ENCODE measurements at regions not wholly inside any gene's neighbourhood (a gene's known extent, or its start where the extent isn't known, plus 50 kb on each side); places are given as distances from the start of the nearest gene placed in this dataset.

GRCh38 chr2:226589043-226589442, 210.6 kb downstream of the IRS1 start:
- no peak for TF ChIP-seq CTCF (IDR thresholded peaks at IDR 0.05)

- TF ChIP-seq CTCF (IDR thresholded peaks at IDR 0.05): no peak
Observed at GRCh38 chr2:226585130-226585561, 214.5 kb downstream of the IRS1 start.

- no peak for TF ChIP-seq CTCF (IDR thresholded peaks at IDR 0.05)
Observed at GRCh38 chr2:226584518-226585055, 215.0 kb downstream of the IRS1 start.

- TF ChIP-seq CTCF (IDR thresholded peaks at IDR 0.05): no peak
Observed at GRCh38 chr2:226583715-226584114, 215.9 kb downstream of the IRS1 start.

- no peak for TF ChIP-seq CTCF (IDR thresholded peaks at IDR 0.05)
Observed at GRCh38 chr2:226581661-226582060, 218.0 kb downstream of the IRS1 start.

GRCh38 chr2:226581004-226581403, 218.6 kb downstream of the IRS1 start:
- TF ChIP-seq CTCF (IDR thresholded peaks at IDR 0.05): no peak

DNA sequence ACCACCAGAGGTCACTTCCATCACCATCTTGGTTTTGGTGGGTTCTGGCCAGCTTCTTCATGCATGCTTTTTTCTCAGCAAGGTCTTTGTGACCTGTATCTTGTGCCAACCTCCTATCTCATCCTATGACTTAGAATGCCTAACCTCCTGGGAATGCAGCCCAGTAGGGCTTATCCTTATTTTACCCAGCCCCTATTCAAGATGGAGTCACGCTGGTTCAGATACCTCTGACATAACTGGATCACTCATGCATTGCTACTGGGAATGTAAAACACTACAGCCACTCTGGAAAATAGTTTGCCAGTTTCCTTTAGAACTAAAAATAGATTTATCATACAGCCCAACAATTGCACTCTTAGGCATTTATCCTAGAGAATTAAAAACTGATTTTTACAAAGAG, 219.2 kb downstream of the IRS1 start:
- TF ChIP-seq CTCF (IDR thresholded peaks at IDR 0.05): no peak

GRCh38 chr2:226579519-226579918, 220.1 kb downstream of the IRS1 start:
- no peak for TF ChIP-seq CTCF (IDR thresholded peaks at IDR 0.05)
